ENCODE measurements at regions not wholly inside any gene's neighbourhood (a gene's known extent, or its start where the extent isn't known, plus 50 kb on each side); places are given as distances from the start of the nearest gene placed in this dataset.

GRCh38 chr10:131014271-131014670 lies 297.2 kb downstream of the TCERG1L start:
- DNase-seq, result no peak

DNA sequence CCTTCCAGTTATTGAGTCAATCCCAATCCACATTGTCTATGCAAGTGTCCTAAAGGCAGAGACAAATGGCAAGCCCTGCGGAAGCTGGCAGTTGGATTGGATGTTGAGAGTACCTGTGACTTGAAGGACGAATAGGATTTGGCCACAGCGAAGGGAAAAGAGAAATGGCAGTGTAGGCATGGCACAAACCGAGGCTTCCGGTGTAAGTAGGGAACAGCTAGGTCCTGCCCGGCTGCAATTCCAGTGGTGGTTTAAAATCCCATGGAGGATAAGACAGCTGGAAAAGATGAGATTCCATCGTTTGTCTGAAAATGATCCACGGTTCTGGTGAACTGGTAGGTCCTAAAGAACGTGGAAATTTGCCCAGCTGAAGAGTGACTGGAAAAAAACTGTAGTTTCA lies 296.2 kb downstream of the TCERG1L start:
- DNase-seq, result no peak

DNA sequence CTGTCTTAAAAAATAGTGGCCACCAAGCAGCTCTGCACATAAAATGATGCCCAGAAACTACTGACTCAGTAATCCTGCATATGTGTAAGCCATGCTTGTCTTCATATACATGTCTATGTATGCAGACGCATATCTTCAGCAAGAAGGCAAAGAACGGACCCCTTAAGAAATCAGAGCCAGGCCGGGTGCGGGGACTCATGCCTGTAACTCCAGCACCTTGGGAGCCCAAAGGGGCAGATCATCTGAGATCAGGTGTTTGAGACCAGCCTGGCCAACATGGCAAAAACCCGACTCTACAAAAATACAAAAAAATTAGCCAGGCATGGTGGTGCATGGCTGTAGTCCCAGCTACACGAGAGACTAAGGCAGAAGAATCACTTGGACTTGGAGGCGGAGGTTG lies 295.0 kb downstream of the TCERG1L start:
- DNase-seq, result no peak

- no peak for DNase-seq
Observed at GRCh38 chr10:131017566-131018285, 293.8 kb downstream of the TCERG1L start.

- DNase-seq, result no peak
Observed at GRCh38 chr10:131018886-131019500, 292.5 kb downstream of the TCERG1L start.

DNA sequence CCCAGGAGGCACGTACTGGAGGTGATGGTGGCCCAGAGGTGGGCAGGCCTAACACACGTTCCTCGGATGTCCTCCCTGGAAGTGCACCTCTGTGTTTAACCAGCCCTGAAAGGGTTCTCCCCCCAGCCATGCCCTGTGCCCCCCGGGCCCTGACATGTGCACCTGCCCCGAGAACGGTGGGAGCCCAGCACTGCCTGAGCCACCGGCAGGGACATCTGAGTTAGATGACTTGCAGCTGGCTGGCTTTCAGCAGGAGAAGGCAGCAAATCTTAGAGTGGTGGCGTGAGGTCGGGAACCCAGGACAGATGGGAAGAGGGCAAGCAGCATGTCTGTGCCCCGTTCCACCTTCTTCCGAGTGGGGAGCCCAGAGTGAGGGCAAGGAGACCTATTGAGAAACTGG lies 291.8 kb downstream of the TCERG1L start:
- no peak for DNase-seq

DNA sequence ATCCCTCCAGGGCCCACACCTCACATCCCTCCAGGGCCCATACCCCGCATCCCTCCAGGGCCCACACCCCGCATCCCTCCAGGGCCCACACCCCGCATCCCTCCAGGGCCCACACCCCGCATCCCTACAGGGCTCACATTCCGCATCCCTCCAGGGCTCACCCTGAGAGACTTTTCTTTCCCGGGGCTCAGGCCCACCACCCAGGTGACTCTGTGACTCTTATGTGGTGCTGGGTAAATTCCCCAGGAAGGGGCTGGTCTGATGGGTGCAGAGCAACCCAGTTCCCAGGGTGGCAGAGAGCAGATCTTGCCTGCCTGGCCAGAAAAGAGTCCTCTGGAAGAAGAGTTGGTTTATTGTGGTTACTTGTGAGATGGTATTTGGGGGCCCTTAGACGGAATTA lies 290.7 kb downstream of the TCERG1L start:
- DNase-seq, result no peak

DNA sequence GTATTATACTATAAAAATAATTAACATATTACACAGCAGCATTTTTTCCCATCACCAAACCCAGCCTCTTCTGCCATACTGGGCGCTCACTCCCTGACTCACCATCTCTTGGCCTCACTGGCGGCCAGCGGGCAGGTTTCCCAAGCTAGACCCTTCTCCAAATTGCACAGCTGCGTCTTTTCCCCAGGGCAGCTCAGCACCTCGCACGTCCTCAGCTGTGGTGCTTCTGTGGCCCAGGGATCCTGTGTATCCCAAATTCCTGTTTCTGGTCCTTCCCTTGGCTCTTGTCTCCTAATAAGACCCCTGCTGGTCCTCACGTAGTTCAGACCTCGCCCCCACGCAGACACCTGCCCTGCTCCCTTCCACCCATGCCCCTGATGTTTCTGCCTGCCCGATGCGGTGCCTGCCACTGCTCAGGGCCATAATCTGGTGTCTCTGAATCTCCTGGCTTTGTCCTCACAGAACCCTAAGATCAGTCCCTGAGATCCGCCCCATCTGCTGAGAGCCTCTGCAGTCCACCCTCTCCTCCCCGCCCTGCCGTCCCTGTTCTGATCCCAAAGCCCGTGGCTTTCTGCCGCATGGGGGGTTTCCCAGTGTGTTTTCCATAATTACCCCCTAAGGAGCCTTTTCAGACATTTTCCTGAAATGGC lies 290.1 kb downstream of the TCERG1L start:
- DNase-seq, result no peak

- no peak for DNase-seq
Observed at GRCh38 chr10:131021969-131022368, 289.6 kb downstream of the TCERG1L start.

GRCh38 chr10:131022369-131022768 lies 289.2 kb downstream of the TCERG1L start:
- DNase-seq, result no peak

DNA sequence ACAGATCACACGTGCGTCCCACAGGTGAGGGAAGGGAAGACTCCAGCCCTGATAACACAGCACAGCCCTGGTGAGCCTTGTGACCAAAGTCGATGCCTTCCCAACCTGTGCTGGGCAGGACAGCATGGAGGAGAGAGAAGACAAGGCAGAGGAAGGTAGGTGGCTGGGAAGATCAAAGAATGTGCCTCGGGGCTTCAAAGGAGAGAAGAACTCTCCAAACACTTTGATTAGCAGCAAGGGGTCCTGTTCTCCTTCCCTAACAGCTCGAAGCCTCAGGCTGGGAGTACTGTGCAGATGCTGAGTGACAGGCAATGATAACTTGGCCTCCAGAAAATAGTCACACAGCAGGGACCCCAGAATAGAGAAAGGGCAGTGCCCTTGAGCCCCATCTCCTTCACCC lies 288.5 kb downstream of the TCERG1L start:
- DNase-seq, result no peak

GRCh38 chr10:131024259-131025131 lies 287.0 kb downstream of the TCERG1L start:
- DNase-seq, result no peak

DNA sequence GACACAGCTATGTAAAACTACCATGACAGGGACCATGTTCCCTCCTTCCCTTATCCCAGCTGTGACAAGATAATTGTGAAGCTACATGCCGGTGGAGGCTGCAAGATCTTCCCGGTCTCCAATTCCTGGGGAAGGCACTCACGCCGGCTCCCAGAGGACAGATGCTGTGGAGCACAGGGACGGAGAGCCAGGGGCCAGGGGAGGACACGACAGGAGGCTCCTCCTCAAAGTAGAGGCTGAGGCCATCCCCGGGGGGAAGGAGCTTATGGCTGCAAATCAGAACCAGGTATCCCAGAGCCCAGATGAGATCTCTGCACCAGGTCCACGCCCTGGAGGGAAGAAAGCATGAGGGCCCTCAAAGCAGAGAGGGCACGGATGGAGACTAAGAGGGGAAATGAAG lies 286.2 kb downstream of the TCERG1L start:
- DNase-seq, result no peak

GRCh38 chr10:131027256-131027655 lies 284.3 kb downstream of the TCERG1L start:
- DNase-seq, result no peak

DNA sequence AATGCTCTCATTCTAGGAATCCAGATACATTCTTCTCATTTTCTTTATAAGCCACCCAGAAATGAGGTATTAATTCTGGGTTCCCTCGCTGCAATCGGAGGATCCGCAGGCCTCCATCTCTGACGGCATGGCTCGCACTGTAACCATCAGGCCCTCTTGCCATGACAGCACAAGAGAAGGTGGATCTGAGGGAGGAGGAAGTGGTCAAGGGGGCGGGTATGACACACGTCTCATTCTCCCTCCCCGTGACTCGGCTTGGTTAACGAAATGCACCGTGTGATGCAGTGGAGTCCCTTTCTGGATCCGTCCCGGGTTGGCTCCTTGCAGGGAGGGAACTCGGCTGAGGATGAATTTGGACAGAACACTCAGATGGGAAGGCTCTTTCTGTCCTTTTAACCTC lies 280.2 kb downstream of the TCERG1L start:
- DNase-seq, result no peak

GRCh38 chr10:131032329-131033165 lies 279.0 kb downstream of the TCERG1L start:
- no peak for DNase-seq

- DNase-seq, result no peak
Observed at GRCh38 chr10:131033166-131034085, 278.1 kb downstream of the TCERG1L start.

DNA sequence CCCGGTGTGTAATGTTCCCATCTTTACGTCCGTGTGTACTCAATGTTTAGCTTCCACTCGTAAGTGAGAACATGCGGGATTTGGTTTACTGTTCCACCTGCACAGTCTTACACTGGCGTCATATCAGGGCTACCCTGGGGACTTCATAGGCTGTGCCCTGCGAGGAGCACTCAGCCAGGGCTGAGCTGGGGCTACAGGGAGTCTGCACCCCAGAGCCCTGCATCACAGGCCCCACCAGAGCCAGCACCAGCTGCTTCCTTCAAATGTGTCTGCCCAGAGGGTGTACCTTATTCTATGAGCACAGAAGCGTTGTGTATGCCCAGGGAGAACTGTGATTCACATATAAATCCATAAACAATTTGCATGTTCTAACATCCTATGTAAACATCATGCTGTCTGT lies 277.1 kb downstream of the TCERG1L start:
- no peak for DNase-seq

GRCh38 chr10:131035779-131036178 lies 275.7 kb downstream of the TCERG1L start:
- no peak for DNase-seq

GRCh38 chr10:131038056-131038455 lies 273.5 kb downstream of the TCERG1L start:
- DNase-seq, result no peak

- DNase-seq, result no peak
Observed at GRCh38 chr10:131041031-131041430, 270.5 kb downstream of the TCERG1L start.

All from NCI-H2171 treated with DMSO at 0.1 percent for 48 hours (cell line).